ENCODE measurements at regions not wholly inside any gene's neighbourhood (a gene's known extent, or its start where the extent isn't known, plus 50 kb on each side); places are given as distances from the start of the nearest gene placed in this dataset.

GRCh38 chr1:164921493-164921892 lies 362.5 kb downstream of the PBX1 start:
- no peak for TF ChIP-seq CTCF (IDR thresholded peaks at IDR 0.05)
- TF ChIP-seq EP300 (IDR thresholded peaks at IDR 0.05), result no peak

All from esophagus muscularis mucosa (tissue), 3 donors.